GM03348 (cell line): ENCODE measurements at regions not wholly inside any gene's neighbourhood (a gene's known extent, or its start where the extent isn't known, plus 50 kb on each side); places are given as distances from the start of the nearest gene placed in this dataset.

Experiments
- DNase-seq: peaks from one replicate; pipeline ENCODE4 v3.0.0; 2012; ENCODE audit warnings: low spot score

GRCh38 chr2:212945526-212945925 lies 205.9 kb downstream of the IKZF2 start:
- DNase-seq = no peak

DNA sequence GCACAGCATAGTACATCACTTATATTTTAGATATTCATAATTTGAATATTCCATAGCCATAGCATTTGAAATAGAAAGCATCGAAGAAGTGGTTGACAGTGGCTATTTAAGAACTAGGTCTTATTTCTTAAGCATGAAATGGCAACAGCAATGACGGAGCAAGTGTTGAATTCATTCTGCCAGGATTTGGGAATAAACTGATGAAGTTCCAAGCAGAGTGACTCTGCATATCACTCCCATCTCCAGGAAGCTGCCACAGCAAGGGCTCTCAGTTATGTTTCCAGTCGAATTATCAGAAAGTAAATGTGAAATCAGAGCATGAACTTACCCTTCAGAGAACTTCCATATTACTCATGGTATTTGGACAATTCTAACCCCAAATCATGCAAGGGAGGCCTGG lies 208.1 kb downstream of the IKZF2 start:
- DNase-seq = no peak

GRCh38 chr2:212941361-212941760 lies 210.1 kb downstream of the IKZF2 start:
- DNase-seq = no peak

DNA sequence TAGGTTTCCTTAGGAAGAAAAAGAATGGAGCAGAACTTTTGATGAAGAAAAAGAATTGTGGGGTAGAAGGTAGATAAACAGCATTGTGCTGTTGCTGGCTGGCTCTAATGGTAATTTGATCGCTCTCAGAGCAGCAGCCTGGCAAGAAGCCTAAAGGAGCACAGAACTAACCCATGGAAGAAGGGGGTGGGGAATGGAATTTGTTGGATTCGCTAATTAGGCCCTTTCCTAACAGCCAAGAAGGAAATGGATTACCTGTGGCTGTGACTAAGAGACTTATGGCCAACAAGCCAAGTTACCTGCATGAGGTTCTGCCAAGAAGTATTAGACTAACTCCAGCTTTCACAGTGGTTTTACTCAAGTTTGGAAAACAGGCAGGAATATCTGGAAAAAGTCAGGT lies 210.6 kb downstream of the IKZF2 start:
- DNase-seq = peak; percentile 31

- DNase-seq = no peak
Observed at GRCh38 chr2:212939777-212940531, 211.5 kb downstream of the IKZF2 start.

GRCh38 chr2:212938144-212938793 lies 213.1 kb downstream of the IKZF2 start:
- no peak for DNase-seq

DNA sequence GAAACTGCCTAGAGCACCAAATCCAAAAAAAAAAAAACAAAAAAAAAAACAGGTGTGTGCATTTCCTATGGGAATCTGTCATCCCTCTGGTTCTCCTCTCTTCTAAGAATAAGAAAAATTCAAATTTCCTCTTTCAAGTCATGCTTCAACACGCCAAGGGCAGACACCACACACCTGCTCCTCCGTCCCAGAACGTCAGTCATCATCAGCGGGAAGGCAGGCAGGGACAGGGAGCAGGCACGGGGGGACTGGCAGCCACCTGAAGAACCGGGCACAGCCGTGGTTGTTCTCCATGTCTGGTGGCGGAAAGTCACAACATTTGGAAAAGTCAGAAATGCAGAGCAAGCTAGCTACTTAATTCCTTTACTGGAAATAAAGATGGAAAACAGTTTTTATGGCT lies 214.8 kb downstream of the IKZF2 start:
- no peak for DNase-seq

- DNase-seq = no peak
Observed at GRCh38 chr2:212935752-212936151, 215.7 kb downstream of the IKZF2 start.

DNA sequence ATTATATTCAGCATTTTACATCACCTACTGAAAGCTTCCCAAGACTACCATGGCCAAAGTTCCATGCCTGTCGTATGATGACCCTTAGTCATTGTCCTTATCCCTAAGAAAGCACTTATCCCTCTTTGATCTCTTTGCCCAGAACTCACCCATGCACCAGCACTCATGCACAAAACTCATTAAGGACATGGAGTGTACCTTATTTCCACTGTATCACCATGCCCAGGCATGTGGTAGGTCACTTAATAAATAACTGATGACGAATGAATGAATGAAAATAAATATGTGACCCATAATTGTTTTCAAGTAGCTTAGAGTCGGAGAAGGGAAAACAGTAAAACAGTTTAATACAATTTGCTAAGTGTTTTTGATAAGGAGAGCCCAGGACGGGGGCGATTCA lies 220.1 kb downstream of the IKZF2 start:
- no peak for DNase-seq

DNA sequence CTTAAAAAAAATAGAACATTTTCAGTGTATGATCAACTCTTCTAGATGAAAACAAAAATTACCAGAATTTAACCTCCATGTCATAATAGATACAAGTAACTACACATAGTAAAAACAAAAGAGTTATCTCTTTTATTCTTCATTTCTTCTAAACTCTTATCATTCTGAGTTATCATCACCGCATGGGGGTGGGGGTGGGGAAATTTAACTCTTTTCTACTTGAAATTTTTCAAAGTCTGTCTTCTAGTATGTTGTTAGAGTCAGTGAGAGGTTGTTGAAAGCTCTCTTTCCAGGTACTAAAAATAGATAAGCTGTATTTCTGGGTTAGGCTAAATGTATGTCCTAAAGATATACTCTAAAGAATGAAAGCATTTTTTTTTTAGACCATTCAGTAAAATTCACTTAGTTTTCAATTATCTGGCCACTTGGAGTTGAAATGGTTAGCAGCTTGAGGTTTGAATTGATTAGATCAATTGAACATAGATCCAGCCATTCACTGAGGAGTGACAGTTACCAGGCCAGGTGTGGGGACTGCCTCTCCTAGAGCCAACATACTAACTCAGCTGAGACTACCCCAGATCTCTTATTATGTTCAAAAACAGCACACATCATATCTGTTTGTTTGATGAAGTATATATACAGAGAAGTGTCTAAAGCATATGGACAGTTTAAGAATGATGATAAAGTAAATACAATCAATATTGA lies 220.7 kb downstream of the IKZF2 start:
- DNase-seq = no peak

DNA sequence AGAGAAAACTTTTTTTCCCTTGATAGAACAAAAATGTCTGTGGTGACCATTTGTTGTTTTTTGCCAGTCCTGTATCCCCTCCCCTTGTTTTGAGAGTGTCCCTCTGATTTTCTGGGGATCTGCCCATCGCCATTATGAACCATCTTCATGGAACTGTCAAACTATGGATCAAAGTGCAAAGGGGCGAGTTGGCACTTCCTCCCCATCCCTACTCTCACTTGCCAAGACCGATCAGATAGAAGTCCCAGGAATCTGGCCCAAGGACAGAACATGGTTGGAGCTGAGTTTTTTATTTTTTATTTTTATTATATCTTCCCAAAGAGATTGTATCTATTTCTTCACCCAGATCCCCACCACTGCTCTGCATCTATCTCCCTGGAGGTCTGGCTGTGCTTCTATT lies 221.4 kb downstream of the IKZF2 start:
- DNase-seq = no peak

DNA sequence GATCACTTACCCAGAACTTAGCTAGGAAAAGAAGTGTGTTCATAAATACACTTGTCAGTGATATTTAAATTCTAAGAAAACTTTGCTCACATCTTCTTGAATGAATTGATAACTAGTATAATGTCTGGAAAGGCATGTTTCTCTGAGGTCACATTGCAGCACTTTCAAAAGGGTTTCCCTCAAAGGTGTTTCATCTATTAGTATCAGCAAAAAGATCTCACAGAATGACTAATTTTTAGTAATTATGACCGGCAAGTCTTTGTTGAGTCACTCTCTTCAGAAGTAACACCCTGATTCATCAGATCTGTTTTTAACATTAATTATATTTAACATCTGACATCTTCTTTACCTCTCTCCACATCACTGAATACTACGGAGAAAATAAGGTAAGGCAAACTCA lies 222.3 kb downstream of the IKZF2 start:
- no peak for DNase-seq

DNA sequence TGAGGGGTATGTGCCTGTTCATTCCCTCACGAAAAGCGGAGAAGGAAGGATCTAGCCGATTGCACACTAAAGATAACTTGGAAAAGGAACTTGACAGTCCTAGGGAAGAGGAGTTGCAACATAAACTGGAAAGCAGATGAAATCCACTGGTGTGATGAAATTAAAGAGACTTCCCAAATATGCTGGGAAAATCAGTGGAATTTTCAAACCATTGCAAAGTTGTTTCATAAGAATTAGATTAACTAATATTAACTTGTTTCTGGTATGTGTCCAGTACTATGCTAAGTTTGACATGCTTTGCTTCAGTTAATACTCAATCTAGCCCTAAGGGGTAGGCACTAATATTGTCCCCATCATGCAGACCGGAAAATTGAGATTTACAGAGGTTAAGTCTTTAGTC lies 222.7 kb downstream of the IKZF2 start:
- DNase-seq = peak; percentile 63

DNA sequence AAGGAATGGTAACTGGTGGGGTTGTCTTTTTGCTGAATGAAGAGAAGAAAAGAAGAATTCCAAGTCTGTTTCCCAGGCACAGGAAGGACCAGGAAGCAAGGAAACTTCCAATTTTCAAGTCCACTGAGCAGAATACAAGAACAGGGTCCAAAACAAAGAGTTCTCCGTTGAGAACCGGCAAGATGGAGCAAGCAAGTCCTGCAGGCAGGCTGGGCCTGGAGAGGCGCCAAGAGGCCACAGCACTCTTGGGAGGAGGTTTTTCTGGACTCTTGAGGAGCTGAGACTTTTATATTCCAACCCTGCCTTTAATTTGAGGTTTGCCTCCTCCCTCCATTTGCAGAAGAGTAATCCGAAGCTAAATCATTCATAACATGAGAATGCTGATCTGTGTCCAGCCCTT lies 224.5 kb downstream of the IKZF2 start:
- DNase-seq = no peak

- no peak for DNase-seq
Observed at GRCh38 chr2:212923393-212923792, 228.0 kb downstream of the IKZF2 start.

DNA sequence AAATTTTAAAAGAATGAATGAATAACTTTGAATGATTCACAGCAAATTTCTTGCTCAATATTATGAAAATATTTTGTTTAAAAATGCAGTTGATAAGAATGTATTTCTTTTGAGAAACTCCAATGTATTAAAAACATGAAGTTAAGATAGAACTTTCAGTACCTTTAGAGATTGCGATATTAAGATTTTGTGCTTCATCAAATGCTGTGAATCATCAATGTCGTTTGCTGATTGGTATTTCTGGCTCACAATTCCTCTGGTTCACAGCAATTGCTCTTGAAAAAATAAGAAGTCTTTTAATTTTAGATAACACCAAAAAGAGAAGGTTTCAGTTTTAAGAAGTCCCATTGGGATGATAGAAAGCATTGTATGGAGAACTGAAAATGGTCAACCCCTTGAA lies 228.7 kb downstream of the IKZF2 start:
- DNase-seq = no peak

- DNase-seq = no peak
Observed at GRCh38 chr2:212921711-212922110, 229.7 kb downstream of the IKZF2 start.

- no peak for DNase-seq
Observed at GRCh38 chr2:212921061-212921460, 230.4 kb downstream of the IKZF2 start.

GRCh38 chr2:212919238-212919637 lies 232.2 kb downstream of the IKZF2 start:
- no peak for DNase-seq

- no peak for DNase-seq
Observed at GRCh38 chr2:212918336-212918735, 233.1 kb downstream of the IKZF2 start.

- no peak for DNase-seq
Observed at GRCh38 chr2:212915121-212915782, 236.2 kb downstream of the IKZF2 start.

GRCh38 chr2:212914392-212914791 lies 237.0 kb downstream of the IKZF2 start:
- no peak for DNase-seq
